HUES64 (cell line): ENCODE measurements at regions not wholly inside any gene's neighbourhood (a gene's known extent, or its start where the extent isn't known, plus 50 kb on each side); places are given as distances from the start of the nearest gene placed in this dataset.

Experiments
- H3K27ac ChIP-seq: 2 replicates; pipeline ENCODE4 v1.7.0; 2013; ENCODE audit warnings: low read depth, low read length, inconsistent platforms
- H3K27me3 ChIP-seq: 2 replicates; pipeline ENCODE4 v1.6.1; 2013; ENCODE audit warnings: mild to moderate bottlenecking, low read length; ENCODE audit not compliant: insufficient read depth
- H3K36me3 ChIP-seq: 2 replicates; pipeline ENCODE4 v1.6.1; 2013; ENCODE audit warnings: mild to moderate bottlenecking, low read length; ENCODE audit not compliant: insufficient read depth
- H3K4me1 ChIP-seq: 2 replicates; pipeline ENCODE4 v1.6.1; 2013; ENCODE audit warnings: mild to moderate bottlenecking, low read length, moderate library complexity; ENCODE audit not compliant: insufficient read depth
- H3K4me3 ChIP-seq: 2 replicates; pipeline ENCODE4 v1.5.1; 2013; ENCODE audit warnings: mild to moderate bottlenecking, low read length, moderate library complexity
- H3K9ac ChIP-seq: 2 replicates; pipeline ENCODE4 v1.6.1; 2013; ENCODE audit warnings: mild to moderate bottlenecking, low read depth, low read length
- H3K9me3 ChIP-seq: 2 replicates; pipeline ENCODE4 v1.6.1; 2013; ENCODE audit warnings: low read depth, low read length; ENCODE audit not compliant: insufficient read depth
- WGBS: fragments of 150-250, 120-280 bp; methylation state at CpG from one replicate; pipeline ENCODE4 v1.1.7; 2013; ENCODE audit warnings: missing lambda C conversion rate; 5-methylcytosine and 5-hydroxymethylcytosine counted together

DNA sequence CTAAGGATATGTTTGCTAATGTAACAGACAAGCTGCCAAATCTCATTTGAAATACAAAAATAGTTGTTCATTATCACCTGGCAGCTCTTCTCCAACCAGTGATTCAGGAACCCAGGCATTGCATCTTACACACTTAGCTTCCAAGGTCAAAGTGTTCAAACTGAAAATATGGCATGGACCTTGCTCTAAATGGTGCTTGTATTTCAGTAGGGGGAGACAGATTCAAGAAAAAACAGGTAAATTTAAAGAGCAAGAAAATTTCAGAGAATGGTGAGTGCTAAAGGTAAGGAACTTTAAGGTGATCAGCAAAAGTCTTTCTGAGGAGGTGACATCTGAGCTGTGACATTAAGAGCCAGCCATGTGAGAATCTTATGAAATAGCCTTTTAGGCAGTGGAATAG is 82.8 kb upstream of the E2F8 start:
- no peaks in the 10 kb centered on the region for H3K9me3 ChIP-seq
- H3K4me3 ChIP-seq = no peak overlapping the region
- no peak overlapping the region for H3K9ac ChIP-seq
- H3K36me3 ChIP-seq = no peaks in the 10 kb centered on the region
- H3K4me1 ChIP-seq = no peaks in the 10 kb centered on the region
- H3K27me3 ChIP-seq = no peaks in the 10 kb centered on the region
- no peak overlapping the region for H3K27ac ChIP-seq

DNA sequence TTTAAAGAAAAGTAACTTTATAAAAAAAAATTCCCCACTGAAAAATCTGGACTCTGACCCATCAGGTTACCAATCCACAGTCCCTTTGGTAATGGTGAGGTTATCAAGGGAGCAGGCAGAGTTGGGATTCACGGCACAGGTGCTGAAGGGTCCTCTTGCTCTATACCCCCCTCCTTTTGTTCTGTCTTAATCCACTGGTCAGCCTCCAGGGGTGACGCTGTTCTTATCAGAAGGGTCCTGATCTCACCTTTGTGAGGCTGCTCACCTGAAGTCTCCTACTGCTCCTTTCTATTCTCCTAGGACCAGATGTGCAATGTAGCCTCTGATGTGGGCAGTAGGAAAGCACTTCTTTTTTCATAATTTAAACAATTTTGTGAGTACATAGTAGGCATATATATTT is 80.6 kb upstream of the E2F8 start:
- WGBS = 78% methylated on average over 2 of the region's 2 CpGs
- H3K9me3 ChIP-seq = no peaks in the 10 kb centered on the region
- H3K27me3 ChIP-seq = no peaks in the 10 kb centered on the region
- no peak overlapping the region for H3K4me3 ChIP-seq
- no peak overlapping the region for H3K27ac ChIP-seq
- H3K4me1 ChIP-seq = no peaks in the 10 kb centered on the region
- no peaks in the 10 kb centered on the region for H3K36me3 ChIP-seq
- H3K9ac ChIP-seq = no peak overlapping the region

DNA sequence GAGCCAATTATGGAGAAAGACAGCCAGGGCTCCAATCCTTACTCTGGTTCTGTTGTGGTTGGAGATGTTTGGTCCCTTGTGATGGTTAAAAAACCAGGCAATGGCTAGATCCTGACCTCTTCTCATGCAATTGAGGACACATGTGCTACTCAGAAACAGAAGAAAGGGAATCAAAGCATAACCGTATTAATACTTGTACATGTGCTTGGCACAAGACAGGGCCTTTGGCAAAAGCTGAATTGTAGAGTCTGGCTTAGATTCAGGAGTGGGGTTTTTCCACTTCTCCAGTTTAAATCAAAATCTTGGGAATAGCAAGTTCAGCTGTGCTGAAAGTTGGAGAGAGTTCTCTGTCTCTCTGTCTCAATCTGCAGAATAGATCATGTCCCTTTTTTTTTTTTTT is 80.1 kb upstream of the E2F8 start:
- H3K27ac ChIP-seq = no peak overlapping the region
- no peaks in the 10 kb centered on the region for H3K36me3 ChIP-seq
- H3K27me3 ChIP-seq = no peaks in the 10 kb centered on the region
- no peaks in the 10 kb centered on the region for H3K9me3 ChIP-seq
- no peaks in the 10 kb centered on the region for H3K4me1 ChIP-seq
- H3K9ac ChIP-seq = no peak overlapping the region
- no peak overlapping the region for H3K4me3 ChIP-seq
- 92% methylated on average over 1 of the region's 1 CpG for WGBS

- Histone ChIP-seq H3K9me3 (no peaks in the 10 kb centered on the region), H3K36me3 (no peaks in the 10 kb centered on the region), H3K27me3 (no peaks in the 10 kb centered on the region), H3K9ac (no peak overlapping the region), H3K27ac (no peak overlapping the region), H3K4me1 (no peaks in the 10 kb centered on the region; the same call in 1 of the 2 replicates), H3K4me3 (no peak overlapping the region)
- 79% methylated on average over 7 of the region's 7 CpGs for WGBS
Observed at GRCh38 chr11:19316434-19316833, 75.7 kb upstream of the E2F8 start.

DNA sequence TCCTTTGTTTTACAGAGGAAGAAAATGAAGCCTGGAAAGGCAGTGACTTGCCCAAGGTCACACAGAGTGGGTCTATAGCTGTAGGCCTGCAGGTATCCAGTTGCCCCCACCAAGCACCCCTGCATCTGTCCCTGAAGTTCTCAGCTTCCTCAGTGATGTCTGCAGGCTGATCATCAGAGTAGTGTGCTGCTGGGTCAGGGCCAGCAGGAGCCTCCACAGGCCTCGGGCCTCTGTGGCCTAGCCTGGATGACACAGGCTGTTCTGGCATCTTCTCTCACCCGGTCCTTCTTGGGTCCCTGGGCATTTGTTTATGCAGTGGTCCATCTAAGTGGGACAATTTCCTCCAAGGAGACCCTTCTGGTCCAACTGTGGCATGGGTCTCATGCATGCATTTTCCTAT is 74.8 kb upstream of the E2F8 start:
- no peaks in the 10 kb centered on the region for H3K27me3 ChIP-seq
- WGBS = 94% methylated on average over 2 of the region's 2 CpGs

GRCh38 chr11:19313140-19313539 is 72.4 kb upstream of the E2F8 start:
- no peaks in the 10 kb centered on the region; the same call in 1 of the 2 replicates for H3K4me1 ChIP-seq
- H3K27ac ChIP-seq = no peak overlapping the region
- H3K9me3 ChIP-seq = no peaks in the 10 kb centered on the region
- no peak overlapping the region for H3K4me3 ChIP-seq
- H3K9ac ChIP-seq = no peak overlapping the region
- no peaks in the 10 kb centered on the region for H3K36me3 ChIP-seq
- no peaks in the 10 kb centered on the region for H3K27me3 ChIP-seq
- 92% methylated on average over 1 of the region's 1 CpG for WGBS

More for the DNA sequence above, 74.8 kb upstream of the E2F8 start:
- Histone ChIP-seq H3K4me1 (no peaks in the 10 kb centered on the region; the same call in 1 of the 2 replicates), H3K4me3 (no peak overlapping the region), H3K27ac (no peak overlapping the region), H3K36me3 (no peaks in the 10 kb centered on the region), H3K9me3 (no peaks in the 10 kb centered on the region), H3K9ac (no peak overlapping the region)

- Histone ChIP-seq H3K9me3 (no peaks in the 10 kb centered on the region), H3K27ac (no peak overlapping the region), H3K4me3 (no peak overlapping the region), H3K9ac (no peak overlapping the region), H3K4me1 (no peaks in the 10 kb centered on the region; the same call in 1 of the 2 replicates), H3K36me3 (no peaks in the 10 kb centered on the region), H3K27me3 (no peaks in the 10 kb centered on the region)
- 56% methylated on average over 3 of the region's 3 CpGs for WGBS
Observed at GRCh38 chr11:19311308-19312030, 70.7 kb upstream of the E2F8 start.

- Histone ChIP-seq H3K4me1 (no peaks in the 10 kb centered on the region; the same call in 1 of the 2 replicates), H3K27me3 (no peaks in the 10 kb centered on the region), H3K4me3 (no peak overlapping the region), H3K36me3 (no peaks in the 10 kb centered on the region), H3K9me3 (no peaks in the 10 kb centered on the region), H3K9ac (no peak overlapping the region), H3K27ac (no peak overlapping the region)
- 68% methylated on average over 6 of the region's 6 CpGs for WGBS
Observed at GRCh38 chr11:19307498-19307897, 66.8 kb upstream of the E2F8 start.

DNA sequence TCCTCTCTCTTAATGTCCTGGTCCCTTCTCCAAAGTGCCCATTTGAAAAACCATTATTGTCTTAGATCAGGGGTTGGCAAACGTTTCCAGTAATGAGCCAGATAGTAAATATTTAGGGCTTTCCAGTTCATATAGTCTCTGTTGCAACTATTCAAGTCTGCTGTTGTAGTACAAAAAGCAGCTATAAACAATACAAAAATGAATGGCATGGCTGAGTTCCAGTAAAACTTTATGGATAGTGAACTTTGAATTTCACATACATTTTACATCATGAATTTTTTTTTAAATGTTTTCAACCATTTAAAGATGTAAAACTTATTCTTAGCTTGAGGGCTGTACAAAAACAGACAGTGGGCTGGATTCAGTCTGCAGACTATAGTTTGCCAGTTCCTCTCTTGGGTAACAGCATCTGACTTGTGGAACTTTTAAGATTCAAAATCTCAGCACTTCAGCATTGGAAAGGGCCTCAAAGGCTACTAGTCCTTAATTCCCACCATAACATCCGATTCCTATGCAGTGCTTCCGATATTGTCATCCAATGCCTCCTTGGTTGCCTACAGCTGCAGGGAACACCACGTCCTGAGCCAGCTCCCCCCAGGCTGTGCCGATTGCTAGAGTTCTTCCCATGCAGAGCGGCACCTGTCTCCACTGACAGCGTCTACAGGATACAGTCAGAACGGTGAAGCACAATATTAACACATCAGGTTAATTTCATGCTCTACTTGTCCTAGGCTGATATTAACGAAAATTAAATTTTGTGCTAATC is 65.6 kb upstream of the E2F8 start:
- Histone ChIP-seq H3K4me3 (no peak overlapping the region), H3K9ac (no peak overlapping the region), H3K4me1 (no peaks in the 10 kb centered on the region), H3K9me3 (no peaks in the 10 kb centered on the region), H3K27ac (no peak overlapping the region), H3K36me3 (no peaks in the 10 kb centered on the region), H3K27me3 (no peaks in the 10 kb centered on the region)
- 89% methylated on average over 9 of the region's 9 CpGs for WGBS

DNA sequence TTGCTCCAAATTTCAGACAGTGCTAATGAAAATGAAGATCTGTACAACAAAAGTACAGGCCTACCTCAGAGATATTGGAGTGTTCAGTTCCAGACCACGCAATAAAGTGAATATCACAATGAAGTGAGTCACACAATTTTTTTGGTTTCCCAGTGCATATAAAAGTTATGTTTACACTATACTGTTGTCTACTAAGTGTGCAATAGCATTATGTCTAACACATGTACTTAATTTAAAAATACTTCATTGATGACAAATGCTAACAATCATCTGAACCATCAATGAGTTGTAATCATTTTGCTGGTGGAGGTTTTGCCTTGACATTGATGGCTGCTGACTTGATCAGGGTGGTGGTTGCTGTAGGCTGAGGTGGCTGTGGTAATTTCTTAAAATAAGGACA is 60.6 kb upstream of the E2F8 start:
- Histone ChIP-seq H3K4me1 (no peaks in the 10 kb centered on the region), H3K4me3 (no peak overlapping the region), H3K36me3 (no peaks in the 10 kb centered on the region), H3K9ac (no peak overlapping the region), H3K9me3 (no peaks in the 10 kb centered on the region), H3K27me3 (peaks cover 3% of the 10 kb centered on the region; the same call in 1 of the 2 replicates), H3K27ac (no peak overlapping the region)
- WGBS = 82% methylated on average over 1 of the region's 1 CpG

DNA sequence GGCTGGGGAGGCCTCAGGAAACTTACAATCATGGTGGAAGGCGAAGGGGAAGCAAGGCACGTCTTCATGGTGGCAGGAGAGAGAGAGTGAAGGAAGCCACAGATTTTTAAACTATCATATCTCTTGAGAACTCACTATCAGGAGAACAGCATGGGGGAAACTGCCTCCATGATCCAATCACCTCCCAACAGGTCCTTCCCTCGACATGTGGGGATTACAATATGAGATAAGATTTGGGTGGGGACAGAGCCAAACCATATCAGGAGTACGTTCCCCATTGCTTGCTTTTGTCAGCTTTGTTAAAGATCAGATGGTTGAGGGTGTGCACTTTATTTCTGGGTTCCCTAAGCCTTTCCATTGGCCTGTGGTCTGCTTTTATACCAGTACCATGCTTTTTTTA is 53.7 kb upstream of the E2F8 start:
- Histone ChIP-seq H3K4me1 (no peaks in the 10 kb centered on the region), H3K27me3 (peaks cover 5% of the 10 kb centered on the region), H3K9ac (no peak overlapping the region), H3K9me3 (no peaks in the 10 kb centered on the region), H3K27ac (no peak overlapping the region), H3K4me3 (no peak overlapping the region), H3K36me3 (no peaks in the 10 kb centered on the region)
- 72% methylated on average over 2 of the region's 4 CpGs for WGBS
